H1 (cell line): ENCODE measurements at regions not wholly inside any gene's neighbourhood (a gene's known extent, or its start where the extent isn't known, plus 50 kb on each side); places are given as distances from the start of the nearest gene placed in this dataset.
A peak's percentile ranks its signal among the peaks of the same experiment; 100 is the strongest.

Experiments
- CTCF ChIA-PET: fragments of 300-600 bp; sonication (Branson Sonifier 250); formaldehyde crosslinking; loops from one replicate; lab custom pipeline; 2021; ENCODE audit not compliant: partially characterized antibody; lab: Charles Lee
- POLR2A ChIA-PET: fragments of 300-600 bp; sonication (Branson Sonifier 250); formaldehyde crosslinking; loops from one replicate; lab custom pipeline; 2021; ENCODE audit warnings: inconsistent platforms; ENCODE audit not compliant: partially characterized antibody; lab: Charles Lee
- DNase-seq, 2 experiments: peaks; one replicate each; pipeline versions ENCODE4 v3.0.0 to v3.0.0-alpha.2; 2010 to 2022; ENCODE audit warnings: low spot score in 2 of 2, low read depth in 1 of 2, mixed read lengths in 1 of 2
- FAIRE-seq: peaks from 2 replicates; lab custom pipeline; 2011; peaks lifted over from hg19 to GRCh38; lab: Jason Lieb, UNC
- H2AFZ ChIP-seq: 2 replicates; pipeline ENCODE4 v1.8.1; 2012; ENCODE audit warnings: low read length, inconsistent platforms
- H2AK5ac ChIP-seq: 2 replicates; pipeline ENCODE4 v1.6.1; 2013; ENCODE audit warnings: low read depth, low read length
- H2BK120ac ChIP-seq: replicated peaks from 2 replicates; pipeline ENCODE3; 2013; ENCODE audit warnings: low read depth, low read length, inconsistent platforms
- H2BK12ac ChIP-seq: 2 replicates; pipeline ENCODE4 v1.6.1; 2013; ENCODE audit warnings: low read depth, low read length
- H2BK15ac ChIP-seq: 2 replicates; pipeline ENCODE4 v1.6.1; 2013; ENCODE audit warnings: low read length
- H2BK20ac ChIP-seq: 2 replicates; pipeline ENCODE4 v1.6.1; 2013; ENCODE audit warnings: low read length
- H2BK5ac ChIP-seq: 2 replicates; pipeline ENCODE4 v1.6.1; 2013; ENCODE audit warnings: low read depth, low read length
- H3K14ac ChIP-seq: 2 replicates; pipeline ENCODE4 v1.6.1; 2013; ENCODE audit warnings: inconsistent platforms; ENCODE audit not compliant: insufficient read length
- H3K18ac ChIP-seq: 2 replicates; pipeline ENCODE4 v1.6.1; 2013; ENCODE audit warnings: low read length; ENCODE audit errors: extremely low read depth
- H3K23ac ChIP-seq: 2 replicates; pipeline ENCODE4 v1.6.1; 2013; ENCODE audit warnings: inconsistent platforms; ENCODE audit not compliant: insufficient read length
- H3K23me2 ChIP-seq: 2 replicates; pipeline ENCODE4 v1.6.1; 2013; ENCODE audit warnings: low read depth, low read length
- H3K27ac ChIP-seq: 2 replicates; pipeline ENCODE4 v1.6.1; 2011; ENCODE audit warnings: low read depth, low read length, inconsistent platforms
- H3K27me3 ChIP-seq, 4 experiments: replicated peaks in 1 of 4; 1 replicate in 1 of 4; 2 replicates in 3 of 4; pipeline versions ENCODE4 v1.6.1 to v1.8.1; 2011 to 2013; ENCODE audit warnings: low read length in 3 of 4, mild to moderate bottlenecking in 3 of 4, inconsistent platforms in 2 of 4, mixed read lengths in 2 of 4, moderate library complexity in 1 of 4; ENCODE audit not compliant: control insufficient read depth in 3 of 4, insufficient read depth in 3 of 4; ENCODE audit errors: extremely low read depth in 1 of 4
- H3K36me3 ChIP-seq, 4 experiments: 2 replicates each; pipeline versions ENCODE4 v1.6.1 to v1.8.1; 2011 to 2013; ENCODE audit warnings: mild to moderate bottlenecking in 4 of 4, low read length in 3 of 4, moderate library complexity in 2 of 4, control low read depth in 1 of 4, inconsistent platforms in 1 of 4; ENCODE audit not compliant: insufficient read depth in 4 of 4, control insufficient read depth in 2 of 4
- H3K4ac ChIP-seq: replicated peaks from 2 replicates; pipeline ENCODE3; 2013; ENCODE audit warnings: low read length, low read depth, mixed read lengths, inconsistent platforms; ENCODE audit not compliant: insufficient read length
- H3K4me1 ChIP-seq, 4 experiments: replicated peaks in 1 of 4; 1 replicate in 1 of 4; 2 replicates in 3 of 4; pipeline versions ENCODE4 v1.6.1 to v1.8.1; 2011 to 2013; ENCODE audit warnings: low read length in 3 of 4, inconsistent platforms in 2 of 4, mixed read lengths in 1 of 4; ENCODE audit not compliant: insufficient read depth in 4 of 4, control insufficient read depth in 3 of 4
- H3K4me2 ChIP-seq, 2 experiments: 2 replicates each; pipeline versions ENCODE4 v1.6.1 to v1.8.1; 2011 to 2013; ENCODE audit warnings: low read depth in 2 of 2, low read length in 2 of 2, control low read depth in 1 of 2, inconsistent platforms in 1 of 2, mild to moderate bottlenecking in 1 of 2; ENCODE audit not compliant: insufficient read depth in 1 of 2
- H3K4me3 ChIP-seq, 4 experiments: fragments of 200-600, 300-600 bp in 1 of 4; sonication (generic), shearing (Covaris generic), sonication (Bioruptor Twin) in 1 of 4; 2 replicates each; pipeline versions ENCODE4 v1.5.1 to v1.8.1; 2011 to 2016; ENCODE audit warnings: low read length in 4 of 4, low read depth in 3 of 4, control low read depth in 2 of 4, inconsistent platforms in 2 of 4, mild to moderate bottlenecking in 2 of 4, mixed read lengths in 1 of 4, moderate library complexity in 1 of 4; ENCODE audit not compliant: insufficient read depth in 2 of 4; ENCODE audit errors: extremely low read depth in 1 of 4
- H3K56ac ChIP-seq: replicated peaks from 2 replicates; pipeline ENCODE3; 2013; ENCODE audit warnings: low read depth, mild to moderate bottlenecking, mixed read lengths, low read length, inconsistent platforms; ENCODE audit not compliant: insufficient read length
- H3K79me1 ChIP-seq: 2 replicates; pipeline ENCODE4 v1.6.1; 2013; ENCODE audit warnings: low read depth, low read length, control low read depth
- H3K79me2 ChIP-seq, 2 experiments: 2 replicates each; pipeline versions ENCODE4 v1.6.1 to v1.8.1; 2012 to 2013; ENCODE audit warnings: low read length in 2 of 2, mild to moderate bottlenecking in 2 of 2, inconsistent platforms in 1 of 2; ENCODE audit not compliant: insufficient read depth in 2 of 2, control insufficient read depth in 1 of 2
- H3K9ac ChIP-seq, 4 experiments: replicated peaks in 1 of 4; 1 replicate in 1 of 4; 2 replicates in 3 of 4; pipeline versions ENCODE4 v1.6.1 to v1.8.1; 2011 to 2013; ENCODE audit warnings: low read depth in 3 of 4, low read length in 3 of 4, control low read depth in 2 of 4, mild to moderate bottlenecking in 2 of 4, moderate library complexity in 2 of 4, inconsistent platforms in 1 of 4; ENCODE audit errors: extremely low read depth in 1 of 4
- H3K9me3 ChIP-seq, 2 experiments: 2 replicates each; pipeline versions ENCODE4 v1.6.1 to v1.8.1; 2012 to 2013; ENCODE audit warnings: mild to moderate bottlenecking in 2 of 2, moderate library complexity in 2 of 2, control low read depth in 1 of 2, inconsistent platforms in 1 of 2, low read depth in 1 of 2, low read length in 1 of 2, mixed read lengths in 1 of 2; ENCODE audit not compliant: insufficient read depth in 2 of 2
- H4K20me1 ChIP-seq, 2 experiments: replicated peaks in 1 of 2; 2 replicates each; pipeline versions ENCODE3 to v1.8.1; 2011 to 2013; ENCODE audit warnings: inconsistent platforms in 2 of 2, low read length in 2 of 2, mild to moderate bottlenecking in 1 of 2; ENCODE audit not compliant: insufficient read depth in 2 of 2, control insufficient read depth in 1 of 2
- H4K5ac ChIP-seq: 2 replicates; pipeline ENCODE4 v1.6.1; 2013; ENCODE audit warnings: low read length, low read depth, mixed read lengths, inconsistent platforms; ENCODE audit not compliant: insufficient read length
- H4K8ac ChIP-seq: 2 replicates; pipeline ENCODE4 v1.8.0; 2013; ENCODE audit warnings: mild to moderate bottlenecking, moderate library complexity, low read length, inconsistent platforms; ENCODE audit not compliant: insufficient read depth; ENCODE audit errors: extremely low read depth
- H4K91ac ChIP-seq: replicated peaks from 2 replicates; pipeline ENCODE3; 2013; ENCODE audit warnings: low read length, mixed read lengths, inconsistent platforms; ENCODE audit not compliant: insufficient read length
- CBX5 ChIP-seq: fragments of 300-800, 300-1000 bp; sonication (generic); IDR thresholded peaks from 2 replicates; pipeline ENCODE4 v1.7.1; 2016; ENCODE audit warnings: antibody characterized with exemption, low read length, low read depth
- CHD2 ChIP-seq: IDR thresholded peaks from 2 replicates; pipeline ENCODE4 v1.6.1; 2012; ENCODE audit warnings: low read length, improper control_type of control experiment
- HDAC2 ChIP-seq, 2 experiments: fragments of 300-600 bp in 1 of 2; sonication (generic) in 1 of 2; IDR thresholded peaks; 2 replicates each; pipeline ENCODE4 v1.6.1; 2011 to 2012; ENCODE audit warnings: low read depth in 2 of 2, low read length in 2 of 2, mild to moderate bottlenecking in 2 of 2, moderate library complexity in 2 of 2, borderline replicate concordance in 1 of 2, inconsistent platforms in 1 of 2
- JUND ChIP-seq: IDR thresholded peaks from 2 replicates; pipeline ENCODE4 v1.6.1; 2011; ENCODE audit warnings: mild to moderate bottlenecking, improper control_type of control experiment, low read length
- KDM4A ChIP-seq: IDR thresholded peaks from one replicate; pipeline ENCODE4 v1.7.1; 2012; ENCODE audit warnings: low read depth, mild to moderate bottlenecking, moderate library complexity, low read length, inconsistent platforms; ENCODE audit not compliant: severe bottlenecking
- POU5F1 ChIP-seq: IDR thresholded peaks from 2 replicates; pipeline ENCODE4 v1.6.1; 2011; ENCODE audit warnings: low read depth, mild to moderate bottlenecking, low read length, moderate library complexity
- RBBP5 ChIP-seq: IDR thresholded peaks from 2 replicates; pipeline ENCODE4 v1.7.1; 2012; ENCODE audit warnings: low read depth, mild to moderate bottlenecking, inconsistent platforms, low read length, moderate library complexity, borderline replicate concordance
- SP2 ChIP-seq: IDR thresholded peaks from 2 replicates; pipeline ENCODE4 v1.6.1; 2012; ENCODE audit warnings: mild to moderate bottlenecking, low read length, inconsistent platforms
- TEAD4 ChIP-seq: IDR thresholded peaks from 2 replicates; pipeline ENCODE4 v1.6.1; 2012; ENCODE audit warnings: low read depth, low read length, inconsistent platforms, mixed read lengths
- YY1 ChIP-seq: IDR thresholded peaks from 2 replicates; pipeline ENCODE4 v1.6.1; 2011; ENCODE audit warnings: low read depth, mild to moderate bottlenecking, low read length
- WGBS, 2 experiments: shearing (Covaris generic) in 1 of 2; methylation state at CpG; one replicate each; pipeline versions ENCODE4 v1.1.6 to v1.1.7; 2013 to 2015; ENCODE audit warnings: low lambda C conversion rate in 2 of 2, mixed read lengths in 2 of 2, inconsistent platforms in 1 of 2, low coverage in 1 of 2, missing lambda C conversion rate in 1 of 2; ENCODE audit not compliant: insufficient replicate concordance in 2 of 2, insufficient coverage in 1 of 2, insufficient read length in 1 of 2; ENCODE audit errors: extremely low coverage in 1 of 2, missing lambda C conversion rate in 1 of 2; 5-methylcytosine and 5-hydroxymethylcytosine counted together
- TF ChIP-seq, protein P1 (sequence below): IDR thresholded peaks from 2 replicates; pipeline ENCODE4 v1.6.1; 2011; ENCODE audit warnings: low read depth, mild to moderate bottlenecking, low read length; ENCODE audit not compliant: insufficient read depth

DNA sequence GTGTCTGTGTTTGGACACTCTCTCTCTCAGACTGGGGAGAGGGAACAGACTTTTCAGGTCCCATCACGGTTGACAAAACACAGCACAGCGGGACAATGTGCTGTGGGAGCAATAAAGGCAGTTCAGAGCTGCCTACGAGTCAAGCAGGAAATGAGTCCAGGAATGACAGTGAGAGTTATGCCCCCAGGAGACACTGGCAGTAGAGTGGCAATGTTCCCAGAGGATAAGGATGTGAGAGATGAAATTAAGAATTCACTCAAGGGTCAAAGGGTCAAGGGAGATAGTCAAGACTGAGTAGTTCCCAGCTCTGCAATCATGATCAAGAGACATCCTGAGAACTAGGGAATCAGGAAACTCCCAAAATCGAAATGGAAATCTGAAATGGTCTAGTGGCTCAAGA is 156.1 kb downstream of the LURAP1L start:
- no peak overlapping the region for H3K4me3 ChIP-seq
- H3K23me2 ChIP-seq, result no peaks in the 10 kb centered on the region
- no peak for FAIRE-seq
- no peak overlapping the region for H4K91ac ChIP-seq
- no peak overlapping the region for H3K14ac ChIP-seq
- no peak for DNase-seq
- no peak overlapping the region for H3K27ac ChIP-seq
- H3K79me2 ChIP-seq, result no peaks in the 10 kb centered on the region
- CTCF ChIA-PET, result no interaction called here
- peak overlapping the region; percentile 63; the same call in 1 of the 2 replicates for H2BK15ac ChIP-seq
- no peak overlapping the region for H3K56ac ChIP-seq
- H3K9me3 ChIP-seq, result no peaks in the 10 kb centered on the region
- POLR2A ChIA-PET, result no interaction called here
- H3K36me3 ChIP-seq, result no peaks in the 10 kb centered on the region
- no peak overlapping the region for H3K23ac ChIP-seq
- TF ChIP-seq KDM4A (no peak), CBX5 (no peak), JUND (no peak), CHD2 (no peak), TEAD4 (no peak), HDAC2 (IDR thresholded peaks at IDR 0.05; ENCODE audit: borderline replicate concordance in 1 of 2, low read depth in 2 of 2, low read length in 2 of 2) (no peak), POU5F1 (no peak), YY1 (no peak), SP2 (no peak), RBBP5 (no peak)
- TF ChIP-seq, protein P1, sequence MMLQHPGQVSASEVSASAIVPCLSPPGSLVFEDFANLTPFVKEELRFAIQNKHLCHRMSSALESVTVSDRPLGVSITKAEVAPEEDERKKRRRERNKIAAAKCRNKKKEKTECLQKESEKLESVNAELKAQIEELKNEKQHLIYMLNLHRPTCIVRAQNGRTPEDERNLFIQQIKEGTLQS, result no peak
- H3K4ac ChIP-seq, result no peak overlapping the region
- H3K27me3 ChIP-seq, result no peaks in the 10 kb centered on the region
- H2AK5ac ChIP-seq, result no peak overlapping the region
- H3K9ac ChIP-seq, result no peak overlapping the region
- H2BK5ac ChIP-seq, result no peak overlapping the region
- no peak overlapping the region for H2BK120ac ChIP-seq
- H3K18ac ChIP-seq, result no peak overlapping the region
- peaks cover 0 to 2% (median 0%) of the 10 kb centered on the region in 4 experiments; a peak in 1 of 7 replicates for H3K4me1 ChIP-seq
- no peak overlapping the region for H3K4me2 ChIP-seq
- no peaks in the 10 kb centered on the region for H4K20me1 ChIP-seq
- H2BK12ac ChIP-seq, result no peak overlapping the region
- no peak overlapping the region for H4K8ac ChIP-seq
- no peak overlapping the region for H4K5ac ChIP-seq
- WGBS, 2 experiments, result 82% methylated on average over 4 of the region's 4 CpGs; no CpG with 5 or more reads in 1 of the 2 experiments
- H2AFZ ChIP-seq, result no peak overlapping the region
- 0 out of 2 replicates have a peak overlapping the region, but pooled peaks have one; percentile 34 for H2BK20ac ChIP-seq
- H3K79me1 ChIP-seq, result no peaks in the 10 kb centered on the region
